Astrocyte (in vitro differentiated cells and primary cell): ENCODE measurements at regions not wholly inside any gene's neighbourhood (a gene's known extent, or its start where the extent isn't known, plus 50 kb on each side); places are given as distances from the start of the nearest gene placed in this dataset.

Experiments used
- EZH2 ChIP-seq: IDR thresholded peaks from 2 replicates; pipeline ENCODE4 v1.6.1; 2012; ENCODE audit warnings: mild to moderate bottlenecking, low read length, inconsistent platforms; ENCODE audit not compliant: insufficient read depth
- TF ChIP-seq, protein P1 (sequence below): IDR thresholded peaks from 2 replicates; pipeline ENCODE4 v1.5.1; 2011; ENCODE audit warnings: low read depth, mild to moderate bottlenecking, inconsistent platforms, low read length, moderate library complexity; ENCODE audit not compliant: insufficient read depth

GRCh38 chr6:100188754-100189153, 194.7 kb upstream of the MCHR2 start:
- no peak for TF ChIP-seq EZH2
- TF ChIP-seq, protein P1, sequence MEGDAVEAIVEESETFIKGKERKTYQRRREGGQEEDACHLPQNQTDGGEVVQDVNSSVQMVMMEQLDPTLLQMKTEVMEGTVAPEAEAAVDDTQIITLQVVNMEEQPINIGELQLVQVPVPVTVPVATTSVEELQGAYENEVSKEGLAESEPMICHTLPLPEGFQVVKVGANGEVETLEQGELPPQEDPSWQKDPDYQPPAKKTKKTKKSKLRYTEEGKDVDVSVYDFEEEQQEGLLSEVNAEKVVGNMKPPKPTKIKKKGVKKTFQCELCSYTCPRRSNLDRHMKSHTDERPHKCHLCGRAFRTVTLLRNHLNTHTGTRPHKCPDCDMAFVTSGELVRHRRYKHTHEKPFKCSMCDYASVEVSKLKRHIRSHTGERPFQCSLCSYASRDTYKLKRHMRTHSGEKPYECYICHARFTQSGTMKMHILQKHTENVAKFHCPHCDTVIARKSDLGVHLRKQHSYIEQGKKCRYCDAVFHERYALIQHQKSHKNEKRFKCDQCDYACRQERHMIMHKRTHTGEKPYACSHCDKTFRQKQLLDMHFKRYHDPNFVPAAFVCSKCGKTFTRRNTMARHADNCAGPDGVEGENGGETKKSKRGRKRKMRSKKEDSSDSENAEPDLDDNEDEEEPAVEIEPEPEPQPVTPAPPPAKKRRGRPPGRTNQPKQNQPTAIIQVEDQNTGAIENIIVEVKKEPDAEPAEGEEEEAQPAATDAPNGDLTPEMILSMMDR = no peak
